ENCODE measurements at regions not wholly inside any gene's neighbourhood (a gene's known extent, or its start where the extent isn't known, plus 50 kb on each side); places are given as distances from the start of the nearest gene placed in this dataset.
"Not testable (repeated sequence)": the region's sequence is repeated elsewhere in the genome, so short reads cannot be mapped to it uniquely, and the experiment has no call there.

GRCh38 chr11:112689851-112690250 is 271.4 kb upstream of the NCAM1 start:
- TF ChIP-seq TAF1 (IDR thresholded peaks at IDR 0.05; ENCODE audit: low read depth, low read length), result no peak
- TF ChIP-seq PAX5 (IDR thresholded peaks at IDR 0.05; ENCODE audit: insufficient read depth, low read length, severe bottlenecking), result no peak
- TF ChIP-seq POU2F2 (IDR thresholded peaks at IDR 0.05; ENCODE audit: low read depth, low read length), result no peak
- no peak for DNase-seq (ENCODE audit: insufficient read length, low spot score)

GRCh38 chr11:112693781-112694180 is 267.4 kb upstream of the NCAM1 start:
- DNase-seq (ENCODE audit: insufficient read length, low spot score), result no peak
- no peak for TF ChIP-seq POU2F2 (IDR thresholded peaks at IDR 0.05; ENCODE audit: low read depth, low read length)
- TF ChIP-seq PAX5 (IDR thresholded peaks at IDR 0.05; ENCODE audit: insufficient read depth, low read length, severe bottlenecking), result no peak
- no peak for TF ChIP-seq POLR2A (IDR thresholded peaks at IDR 0.05; ENCODE audit: low read depth, low read length)
- no peak for TF ChIP-seq POLR2AphosphoS5 (IDR thresholded peaks at IDR 0.05; ENCODE audit: low read depth, low read length)
- TF ChIP-seq SPI1 (IDR thresholded peaks at IDR 0.05; ENCODE audit: low read depth, low read length), result no peak
- TF ChIP-seq TAF1 (IDR thresholded peaks at IDR 0.05; ENCODE audit: low read depth, low read length), result no peak
- FAIRE-seq, result no peak

More at GRCh38 chr11:112689851-112690250, 271.4 kb upstream of the NCAM1 start:
- FAIRE-seq, result no peak

GRCh38 chr11:112694245-112694644 is 267.0 kb upstream of the NCAM1 start:
- FAIRE-seq, result no peak

GRCh38 chr11:112694813-112695212 is 266.4 kb upstream of the NCAM1 start:
- FAIRE-seq (no peak), DNase-seq (ENCODE audit: insufficient read length, low spot score) (no peak)
- TF ChIP-seq POLR2AphosphoS5 (IDR thresholded peaks at IDR 0.05; ENCODE audit: low read depth, low read length) (no peak), PAX5 (IDR thresholded peaks at IDR 0.05; ENCODE audit: insufficient read depth, low read length, severe bottlenecking) (no peak), POU2F2 (IDR thresholded peaks at IDR 0.05; ENCODE audit: low read depth, low read length) (no peak), TAF1 (IDR thresholded peaks at IDR 0.05; ENCODE audit: low read depth, low read length) (no peak), POLR2A (IDR thresholded peaks at IDR 0.05; ENCODE audit: low read depth, low read length) (no peak), SPI1 (IDR thresholded peaks at IDR 0.05; ENCODE audit: low read depth, low read length) (no peak)

More at GRCh38 chr11:112694245-112694644, 267.0 kb upstream of the NCAM1 start:
- TF ChIP-seq TAF1 (IDR thresholded peaks at IDR 0.05; ENCODE audit: low read depth, low read length) (no peak), PAX5 (IDR thresholded peaks at IDR 0.05; ENCODE audit: insufficient read depth, low read length, severe bottlenecking) (no peak), POLR2AphosphoS5 (IDR thresholded peaks at IDR 0.05; ENCODE audit: low read depth, low read length) (no peak)
- DNase-seq (ENCODE audit: insufficient read length, low spot score), result no peak

- no peak for DNase-seq (ENCODE audit: insufficient read length, low spot score)
- TF ChIP-seq TAF1 (IDR thresholded peaks at IDR 0.05; ENCODE audit: low read depth, low read length) (no peak), SPI1 (IDR thresholded peaks at IDR 0.05; ENCODE audit: low read depth, low read length) (no peak), POLR2A (IDR thresholded peaks at IDR 0.05; ENCODE audit: low read depth, low read length) (no peak), POLR2AphosphoS5 (IDR thresholded peaks at IDR 0.05; ENCODE audit: low read depth, low read length) (no peak), POU2F2 (IDR thresholded peaks at IDR 0.05; ENCODE audit: low read depth, low read length) (no peak), PAX5 (IDR thresholded peaks at IDR 0.05; ENCODE audit: insufficient read depth, low read length, severe bottlenecking) (no peak)
- no peak for FAIRE-seq
Measured at GRCh38 chr11:112697391-112698178, 263.6 kb upstream of the NCAM1 start.

GRCh38 chr11:112705148-112705547 is 256.1 kb upstream of the NCAM1 start:
- FAIRE-seq (no peak), DNase-seq (ENCODE audit: insufficient read length, low spot score) (no peak)
- no peak for TF ChIP-seq POLR2AphosphoS5 (IDR thresholded peaks at IDR 0.05; ENCODE audit: low read depth, low read length)
- TF ChIP-seq SPI1 (IDR thresholded peaks at IDR 0.05; ENCODE audit: low read depth, low read length), result no peak
- no peak for TF ChIP-seq POLR2A (IDR thresholded peaks at IDR 0.05; ENCODE audit: low read depth, low read length)
- no peak for TF ChIP-seq POU2F2 (IDR thresholded peaks at IDR 0.05; ENCODE audit: low read depth, low read length)
- no peak for TF ChIP-seq PAX5 (IDR thresholded peaks at IDR 0.05; ENCODE audit: insufficient read depth, low read length, severe bottlenecking)
- no peak for TF ChIP-seq TAF1 (IDR thresholded peaks at IDR 0.05; ENCODE audit: low read depth, low read length)

- FAIRE-seq, result no peak
- TF ChIP-seq POLR2A (IDR thresholded peaks at IDR 0.05; ENCODE audit: low read depth, low read length), result no peak
- no peak for DNase-seq (ENCODE audit: insufficient read length, low spot score)
Measured at GRCh38 chr11:112706863-112707262, 254.4 kb upstream of the NCAM1 start.

- not testable (repeated sequence) for FAIRE-seq
Measured at GRCh38 chr11:112714340-112714739, 246.9 kb upstream of the NCAM1 start.

GRCh38 chr11:112715056-112715455 is 246.2 kb upstream of the NCAM1 start:
- TF ChIP-seq POLR2A (IDR thresholded peaks at IDR 0.05; ENCODE audit: low read depth, low read length), result no peak
- TF ChIP-seq SPI1 (IDR thresholded peaks at IDR 0.05; ENCODE audit: low read depth, low read length), result no peak
- TF ChIP-seq POLR2AphosphoS5 (IDR thresholded peaks at IDR 0.05; ENCODE audit: low read depth, low read length), result no peak
- no peak for TF ChIP-seq TAF1 (IDR thresholded peaks at IDR 0.05; ENCODE audit: low read depth, low read length)
- TF ChIP-seq PAX5 (IDR thresholded peaks at IDR 0.05; ENCODE audit: insufficient read depth, low read length, severe bottlenecking), result no peak
- TF ChIP-seq POU2F2 (IDR thresholded peaks at IDR 0.05; ENCODE audit: low read depth, low read length), result no peak
- FAIRE-seq (no peak), DNase-seq (ENCODE audit: insufficient read length, low spot score) (no peak)

More at GRCh38 chr11:112714340-112714739, 246.9 kb upstream of the NCAM1 start:
- not testable (repeated sequence) for DNase-seq (ENCODE audit: insufficient read length, low spot score)

GRCh38 chr11:112718483-112718882 is 242.7 kb upstream of the NCAM1 start:
- TF ChIP-seq POLR2AphosphoS5 (IDR thresholded peaks at IDR 0.05; ENCODE audit: low read depth, low read length) (no peak), POLR2A (IDR thresholded peaks at IDR 0.05; ENCODE audit: low read depth, low read length) (no peak), POU2F2 (IDR thresholded peaks at IDR 0.05; ENCODE audit: low read depth, low read length) (no peak), TAF1 (IDR thresholded peaks at IDR 0.05; ENCODE audit: low read depth, low read length) (no peak), SPI1 (IDR thresholded peaks at IDR 0.05; ENCODE audit: low read depth, low read length) (no peak)
- FAIRE-seq (no peak), DNase-seq (ENCODE audit: insufficient read length, low spot score) (no peak)

Data from GM12891 (cell line).